A549 (cell line): ENCODE measurements at regions not wholly inside any gene's neighbourhood (a gene's known extent, or its start where the extent isn't known, plus 50 kb on each side); places are given as distances from the start of the nearest gene placed in this dataset.

Experiments used
- BHLHE40 ChIP-seq: IDR thresholded peaks from 2 replicates; pipeline ENCODE4 v1.6.1; 2012; ENCODE audit warnings: low read depth, low read length, inconsistent platforms
- HOXA7 ChIP-seq: fragments of 250-450 bp; sonication (Bioruptor Pico); IDR thresholded peaks from 2 replicates; pipeline ENCODE4 v1.5.0; 2020; ENCODE audit warnings: mild to moderate bottlenecking, moderate library complexity
- JUNB ChIP-seq: fragments of >200 bp; sonication (Bioruptor Twin); formaldehyde crosslinking; IDR thresholded peaks from 2 replicates; pipeline ENCODE4 v1.6.1; 2016
- MYC ChIP-seq: IDR thresholded peaks from 2 replicates; pipeline ENCODE4 v1.6.1; 2012; ENCODE audit warnings: mild to moderate bottlenecking, inconsistent platforms, low read length, improper control_type of control experiment, borderline replicate concordance
- POLR2A ChIP-seq: IDR thresholded peaks from 2 replicates; pipeline ENCODE4 v1.6.1; 2012; ENCODE audit warnings: mild to moderate bottlenecking, low read length
- RAD21 ChIP-seq, 2 experiments: fragments of >200 bp in 1 of 2; sonication (Bioruptor Twin) in 1 of 2; formaldehyde crosslinking in 1 of 2; IDR thresholded peaks in 1 of 2; conservative IDR thresholded peaks in 1 of 2; 2 replicates in 1 of 2; 3 replicates in 1 of 2; pipeline ENCODE4 v1.6.1; 2012 to 2018; ENCODE audit warnings: inconsistent platforms in 1 of 2
- RFX5 ChIP-seq: fragments of 450-650 bp; IDR thresholded peaks from 2 replicates; pipeline ENCODE4 v1.7.1; 2014; ENCODE audit warnings: antibody characterized with exemption, mild to moderate bottlenecking, moderate library complexity
- SMC3 ChIP-seq: fragments of >200 bp; sonication (Bioruptor Twin); formaldehyde crosslinking; IDR thresholded peaks from 3 replicates; pipeline ENCODE4 v1.6.1; 2018; ENCODE audit warnings: inconsistent platforms
- TF ChIP-seq, protein P1 (sequence below): fragments of >200 bp; sonication (Bioruptor Twin); formaldehyde crosslinking; IDR thresholded peaks from 3 replicates; pipeline ENCODE4 v1.5.1; 2016
- TF ChIP-seq, protein P2 (sequence below): fragments of 250-450 bp; sonication (Bioruptor Pico); IDR thresholded peaks from 2 replicates; pipeline ENCODE4 v1.5.0; 2021; ENCODE audit warnings: mild to moderate bottlenecking, moderate library complexity, borderline replicate concordance
- TF ChIP-seq, protein P3 (sequence below): IDR thresholded peaks from 2 replicates; pipeline ENCODE4 v1.6.1; 2012
- TF ChIP-seq, protein P4 (sequence below): fragments of 200-600 bp; sonication (generic); IDR thresholded peaks from 2 replicates; pipeline ENCODE4 v1.6.1; 2016; ENCODE audit warnings: antibody characterized with exemption, mild to moderate bottlenecking, moderate library complexity

DNA sequence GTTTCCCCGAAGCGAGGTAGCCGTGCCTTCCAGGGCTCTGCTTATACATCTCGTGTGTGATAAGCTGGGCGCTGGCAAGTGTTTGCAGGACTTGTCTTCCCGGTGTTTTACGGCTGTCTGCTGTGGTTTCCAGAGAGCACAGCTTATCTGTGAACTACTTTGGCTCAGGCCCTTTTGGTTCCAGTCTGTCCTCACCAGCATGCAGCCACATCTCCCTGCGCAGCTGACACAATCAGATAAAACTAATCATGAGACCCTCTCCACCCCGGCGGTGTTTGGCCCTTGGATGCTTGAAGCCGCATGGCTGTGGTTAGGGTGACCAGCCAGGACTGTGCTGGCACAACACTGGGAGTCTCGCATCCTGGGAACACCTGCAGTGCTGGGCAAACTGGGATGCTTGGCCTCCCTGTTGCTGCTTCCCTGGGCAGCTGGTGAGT lies 241.8 kb upstream of the FOXQ1 start:
- TF ChIP-seq, protein P1, sequence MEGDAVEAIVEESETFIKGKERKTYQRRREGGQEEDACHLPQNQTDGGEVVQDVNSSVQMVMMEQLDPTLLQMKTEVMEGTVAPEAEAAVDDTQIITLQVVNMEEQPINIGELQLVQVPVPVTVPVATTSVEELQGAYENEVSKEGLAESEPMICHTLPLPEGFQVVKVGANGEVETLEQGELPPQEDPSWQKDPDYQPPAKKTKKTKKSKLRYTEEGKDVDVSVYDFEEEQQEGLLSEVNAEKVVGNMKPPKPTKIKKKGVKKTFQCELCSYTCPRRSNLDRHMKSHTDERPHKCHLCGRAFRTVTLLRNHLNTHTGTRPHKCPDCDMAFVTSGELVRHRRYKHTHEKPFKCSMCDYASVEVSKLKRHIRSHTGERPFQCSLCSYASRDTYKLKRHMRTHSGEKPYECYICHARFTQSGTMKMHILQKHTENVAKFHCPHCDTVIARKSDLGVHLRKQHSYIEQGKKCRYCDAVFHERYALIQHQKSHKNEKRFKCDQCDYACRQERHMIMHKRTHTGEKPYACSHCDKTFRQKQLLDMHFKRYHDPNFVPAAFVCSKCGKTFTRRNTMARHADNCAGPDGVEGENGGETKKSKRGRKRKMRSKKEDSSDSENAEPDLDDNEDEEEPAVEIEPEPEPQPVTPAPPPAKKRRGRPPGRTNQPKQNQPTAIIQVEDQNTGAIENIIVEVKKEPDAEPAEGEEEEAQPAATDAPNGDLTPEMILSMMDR, result no peak
- TF ChIP-seq RFX5 (no peak), MYC (no peak), RAD21 (conservative IDR thresholded peaks at IDR 0.05 in 1 of 2, IDR thresholded peaks at IDR 0.05 in 1 of 2) (no peak), JUNB (no peak), BHLHE40 (no peak), POLR2A (no peak), SMC3 (no peak), HOXA7 (CRISPR knock-in tag) (no peak)
- TF ChIP-seq, protein P2, sequence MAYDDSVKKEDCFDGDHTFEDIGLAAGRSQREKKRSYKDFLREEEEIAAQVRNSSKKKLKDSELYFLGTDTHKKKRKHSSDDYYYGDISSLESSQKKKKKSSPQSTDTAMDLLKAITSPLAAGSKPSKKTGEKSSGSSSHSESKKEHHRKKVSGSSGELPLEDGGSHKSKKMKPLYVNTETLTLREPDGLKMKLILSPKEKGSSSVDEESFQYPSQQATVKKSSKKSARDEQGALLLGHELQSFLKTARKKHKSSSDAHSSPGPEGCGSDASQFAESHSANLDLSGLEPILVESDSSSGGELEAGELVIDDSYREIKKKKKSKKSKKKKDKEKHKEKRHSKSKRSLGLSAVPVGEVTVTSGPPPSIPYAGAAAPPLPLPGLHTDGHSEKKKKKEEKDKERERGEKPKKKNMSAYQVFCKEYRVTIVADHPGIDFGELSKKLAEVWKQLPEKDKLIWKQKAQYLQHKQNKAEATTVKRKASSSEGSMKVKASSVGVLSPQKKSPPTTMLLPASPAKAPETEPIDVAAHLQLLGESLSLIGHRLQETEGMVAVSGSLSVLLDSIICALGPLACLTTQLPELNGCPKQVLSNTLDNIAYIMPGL (CRISPR knock-in tag), result no peak
- TF ChIP-seq, protein P3, sequence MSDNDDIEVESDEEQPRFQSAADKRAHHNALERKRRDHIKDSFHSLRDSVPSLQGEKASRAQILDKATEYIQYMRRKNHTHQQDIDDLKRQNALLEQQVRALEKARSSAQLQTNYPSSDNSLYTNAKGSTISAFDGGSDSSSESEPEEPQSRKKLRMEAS, result no peak
- TF ChIP-seq, protein P4, sequence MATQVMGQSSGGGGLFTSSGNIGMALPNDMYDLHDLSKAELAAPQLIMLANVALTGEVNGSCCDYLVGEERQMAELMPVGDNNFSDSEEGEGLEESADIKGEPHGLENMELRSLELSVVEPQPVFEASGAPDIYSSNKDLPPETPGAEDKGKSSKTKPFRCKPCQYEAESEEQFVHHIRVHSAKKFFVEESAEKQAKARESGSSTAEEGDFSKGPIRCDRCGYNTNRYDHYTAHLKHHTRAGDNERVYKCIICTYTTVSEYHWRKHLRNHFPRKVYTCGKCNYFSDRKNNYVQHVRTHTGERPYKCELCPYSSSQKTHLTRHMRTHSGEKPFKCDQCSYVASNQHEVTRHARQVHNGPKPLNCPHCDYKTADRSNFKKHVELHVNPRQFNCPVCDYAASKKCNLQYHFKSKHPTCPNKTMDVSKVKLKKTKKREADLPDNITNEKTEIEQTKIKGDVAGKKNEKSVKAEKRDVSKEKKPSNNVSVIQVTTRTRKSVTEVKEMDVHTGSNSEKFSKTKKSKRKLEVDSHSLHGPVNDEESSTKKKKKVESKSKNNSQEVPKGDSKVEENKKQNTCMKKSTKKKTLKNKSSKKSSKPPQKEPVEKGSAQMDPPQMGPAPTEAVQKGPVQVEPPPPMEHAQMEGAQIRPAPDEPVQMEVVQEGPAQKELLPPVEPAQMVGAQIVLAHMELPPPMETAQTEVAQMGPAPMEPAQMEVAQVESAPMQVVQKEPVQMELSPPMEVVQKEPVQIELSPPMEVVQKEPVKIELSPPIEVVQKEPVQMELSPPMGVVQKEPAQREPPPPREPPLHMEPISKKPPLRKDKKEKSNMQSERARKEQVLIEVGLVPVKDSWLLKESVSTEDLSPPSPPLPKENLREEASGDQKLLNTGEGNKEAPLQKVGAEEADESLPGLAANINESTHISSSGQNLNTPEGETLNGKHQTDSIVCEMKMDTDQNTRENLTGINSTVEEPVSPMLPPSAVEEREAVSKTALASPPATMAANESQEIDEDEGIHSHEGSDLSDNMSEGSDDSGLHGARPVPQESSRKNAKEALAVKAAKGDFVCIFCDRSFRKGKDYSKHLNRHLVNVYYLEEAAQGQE, result no peak
